Right atrium auricular region (tissue), 2 donors: ENCODE measurements at regions not wholly inside any gene's neighbourhood (a gene's known extent, or its start where the extent isn't known, plus 50 kb on each side); places are given as distances from the start of the nearest gene placed in this dataset.
"Not testable (repeated sequence)": the region's sequence is repeated elsewhere in the genome, so short reads cannot be mapped to it uniquely, and the experiment has no call there.

Experiments
- DNase-seq: peaks from one replicate; pipeline ENCODE4 v3.0.0-alpha.2; 2019; ENCODE audit warnings: low spot score
- H3K27ac ChIP-seq, 2 donors: fragments of 200-600 bp; sonication (generic); 1 replicate in 1 of 2; 2 replicates in 1 of 2; pipeline ENCODE4 v1.5.1; 2016 to 2019
- H3K27me3 ChIP-seq, 2 donors: fragments of 200-600 bp; sonication (generic); one replicate each; pipeline versions ENCODE4 v1.5.1 to v1.6.0; 2017 to 2019
- H3K36me3 ChIP-seq: fragments of 200-600 bp; sonication (generic); one replicate; pipeline ENCODE4 v1.5.1; 2016
- H3K4me1 ChIP-seq, 2 donors: fragments of 200-600 bp; sonication (generic); one replicate each; pipeline versions ENCODE4 v1.5.1 to v1.6.0; 2017 to 2019
- H3K4me3 ChIP-seq, 2 donors: fragments of 200-600 bp; sonication (generic); 1 replicate in 1 of 2; 2 replicates in 1 of 2; pipeline ENCODE4 v1.5.1; 2017 to 2019; ENCODE audit warnings: mild to moderate bottlenecking in 1 of 2, moderate library complexity in 1 of 2
- H3K9me3 ChIP-seq, 2 donors: fragments of 200-600 bp; sonication (generic); one replicate each; pipeline ENCODE4 v1.5.1; 2019
- CTCF ChIP-seq, 2 donors: fragments of 200-600 bp; sonication (generic); IDR thresholded peaks; one replicate each; pipeline ENCODE4 v1.5.1; 2019; ENCODE audit warnings: antibody characterized with exemption in 2 of 2

- TF ChIP-seq CTCF (IDR thresholded peaks at IDR 0.05), result no peak
- H3K4me3 ChIP-seq, result no peak overlapping the region
- no peak overlapping the region for H3K27ac ChIP-seq
- H3K36me3 ChIP-seq, result no peaks in the 10 kb centered on the region
- no peaks in the 10 kb centered on the region for H3K27me3 ChIP-seq
- no peak for DNase-seq
- no peaks in the 10 kb centered on the region for H3K4me1 ChIP-seq
- no peaks in the 10 kb centered on the region for H3K9me3 ChIP-seq
These were observed 408.9 kb downstream of the NAP1L3 start for GRCh38 chrX:93264261-93265002.

- no peak for DNase-seq
These were observed 414.3 kb downstream of the NAP1L3 start for GRCh38 chrX:93259029-93259428.

GRCh38 chrX:93242897-93243296, 430.5 kb downstream of the NAP1L3 start:
- Histone ChIP-seq H3K9me3 (no peaks in the 10 kb centered on the region), H3K4me1 (no peaks in the 10 kb centered on the region), H3K27ac (no peak overlapping the region), H3K27me3 (no peaks in the 10 kb centered on the region), H3K36me3 (no peaks in the 10 kb centered on the region), H3K4me3 (no peak overlapping the region)
- TF ChIP-seq CTCF (IDR thresholded peaks at IDR 0.05), result no peak
- DNase-seq, result no peak

More at GRCh38 chrX:93259029-93259428, 414.3 kb downstream of the NAP1L3 start:
- no peaks in the 10 kb centered on the region for H3K27me3 ChIP-seq
- H3K36me3 ChIP-seq, result no peaks in the 10 kb centered on the region
- H3K27ac ChIP-seq, result no peak overlapping the region
- H3K9me3 ChIP-seq, result no peaks in the 10 kb centered on the region
- TF ChIP-seq CTCF (IDR thresholded peaks at IDR 0.05), result peak in 1 of 2 donors; percentile 28
- H3K4me3 ChIP-seq, result no peak overlapping the region
- H3K4me1 ChIP-seq, result no peaks in the 10 kb centered on the region

GRCh38 chrX:93235494-93236256, 437.7 kb downstream of the NAP1L3 start:
- H3K27me3 ChIP-seq, DNase-seq, H3K4me3 ChIP-seq: not testable (repeated sequence)

GRCh38 chrX:93229036-93229435, 444.3 kb downstream of the NAP1L3 start:
- Histone ChIP-seq H3K27me3 (no peaks in the 10 kb centered on the region), H3K4me3 (no peak overlapping the region), H3K9me3 (no peaks in the 10 kb centered on the region), H3K4me1 (no peaks in the 10 kb centered on the region), H3K27ac (no peak overlapping the region), H3K36me3 (no peaks in the 10 kb centered on the region)
- no peak for TF ChIP-seq CTCF (IDR thresholded peaks at IDR 0.05)
- no peak for DNase-seq

More at GRCh38 chrX:93235494-93236256, 437.7 kb downstream of the NAP1L3 start:
- not testable (repeated sequence) for H3K4me1 ChIP-seq, H3K36me3 ChIP-seq, H3K27ac ChIP-seq, H3K9me3 ChIP-seq
